Neural cell (in vitro differentiated cells): ENCODE measurements at regions not wholly inside any gene's neighbourhood (a gene's known extent, or its start where the extent isn't known, plus 50 kb on each side); places are given as distances from the start of the nearest gene placed in this dataset.

Source experiments
- CTCF ChIP-seq: fragments of 450-650 bp; IDR thresholded peaks from 2 replicates; pipeline ENCODE4 v1.5.1; 2014; ENCODE audit warnings: antibody characterized with exemption, mild to moderate bottlenecking, moderate library complexity; ENCODE audit not compliant: poor library complexity, severe bottlenecking
- EP300 ChIP-seq: fragments of 450-650 bp; conservative IDR thresholded peaks from 2 replicates; pipeline ENCODE4 v1.6.1; 2014; ENCODE audit warnings: antibody characterized with exemption, mild to moderate bottlenecking, moderate library complexity; ENCODE audit not compliant: poor library complexity, severe bottlenecking
- EZH2 ChIP-seq: fragments of 200-600, 300-800 bp; shearing (Covaris generic), sonication (generic); IDR thresholded peaks from 2 replicates; pipeline ENCODE4 v1.6.1; 2014; ENCODE audit warnings: antibody characterized with exemption, low read length, borderline replicate concordance, mild to moderate bottlenecking; ENCODE audit not compliant: insufficient read depth, poor library complexity, severe bottlenecking
- MXI1 ChIP-seq: fragments of 450-650 bp; conservative IDR thresholded peaks from 2 replicates; pipeline ENCODE4 v1.6.1; 2014; ENCODE audit warnings: antibody characterized with exemption, mild to moderate bottlenecking; ENCODE audit not compliant: poor library complexity, severe bottlenecking
- POLR2AphosphoS5 ChIP-seq: IDR thresholded peaks from 2 replicates; pipeline ENCODE4 v1.6.1; 2012
- SMC3 ChIP-seq: fragments of 450-650 bp; conservative IDR thresholded peaks from 2 replicates; pipeline ENCODE4 v1.6.1; 2014; ENCODE audit warnings: antibody characterized with exemption, mild to moderate bottlenecking, moderate library complexity; ENCODE audit not compliant: poor library complexity

- TF ChIP-seq CTCF = peak; percentile 53
- no peak for TF ChIP-seq EP300
- TF ChIP-seq MXI1 = no peak
- peak; percentile 46 for TF ChIP-seq SMC3
- TF ChIP-seq EZH2 = no peak
- TF ChIP-seq POLR2AphosphoS5 = no peak
Observed at GRCh38 chr10:8444630-8445029, 390.1 kb downstream of the GATA3 start.
